ENCODE measurements at regions not wholly inside any gene's neighbourhood (a gene's known extent, or its start where the extent isn't known, plus 50 kb on each side); places are given as distances from the start of the nearest gene placed in this dataset.

DNA sequence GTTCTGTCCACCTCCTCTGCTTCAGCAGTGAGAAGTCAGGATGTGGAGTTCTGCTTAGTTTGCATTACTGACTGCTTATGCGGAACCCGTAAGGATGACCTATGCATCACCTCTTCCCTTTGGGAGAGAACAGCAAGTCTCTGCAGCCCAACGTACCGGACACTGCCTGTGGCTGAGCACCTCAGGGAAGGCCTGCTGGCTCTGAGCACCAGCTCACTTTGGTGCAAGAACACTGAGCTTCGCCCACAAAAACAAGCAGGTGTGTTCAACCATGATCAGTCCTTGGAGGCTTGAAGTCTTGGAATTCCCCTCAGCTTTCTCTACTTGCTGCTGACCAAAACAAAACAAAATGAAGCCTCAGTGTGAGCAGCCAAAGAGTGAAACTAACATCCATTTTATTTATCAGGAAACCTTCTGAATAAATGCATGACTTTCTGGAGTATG, 52.7 kb upstream of the NCK2 start:
- DNase-seq (ENCODE audit: low read depth in 2 of 2): no peak
- Histone ChIP-seq H3K4me3 (replicated peaks in 1 of 4; ENCODE audit: control extremely low read depth in 1 of 4, insufficient read depth in 1 of 4, low read depth in 3 of 4, low read length in 4 of 4) (no peak overlapping the region), H2AFZ (ENCODE audit: low read length) (no peak overlapping the region), H3K9ac (ENCODE audit: insufficient read depth, low read length) (no peak overlapping the region), H3K79me2 (ENCODE audit: control insufficient read depth, insufficient read depth, low read length) (no peaks in the 10 kb centered on the region), H3K4me2 (ENCODE audit: extremely low read depth, insufficient read depth, low read length) (no peak overlapping the region), H3K27me3 (ENCODE audit: control insufficient read depth, insufficient read depth, low read length) (no peaks in the 10 kb centered on the region), H4K20me1 (ENCODE audit: control insufficient read depth, extremely low read depth, insufficient read depth, low read length) (no peaks in the 10 kb centered on the region), H3K27ac (ENCODE audit: insufficient read depth, low read length) (no peak overlapping the region), H3K36me3 (ENCODE audit: control insufficient read depth, insufficient read depth, low read length) (no peaks in the 10 kb centered on the region), H3K4me1 (ENCODE audit: control insufficient read depth, extremely low read depth, insufficient read depth, low read length) (no peaks in the 10 kb centered on the region), H3K9me3 (ENCODE audit: control insufficient read depth, insufficient read depth, low read depth, low read length) (no peaks in the 10 kb centered on the region)
- no peak for TF ChIP-seq EZH2 (IDR thresholded peaks at IDR 0.05; ENCODE audit: low read length, missing control alignments)
- no peak for TF ChIP-seq CTCF (conservative IDR thresholded peaks at IDR 0.05 in 1 of 2, IDR thresholded peaks at IDR 0.05 in 1 of 2; ENCODE audit: low read depth in 1 of 2, low read length in 2 of 2)

DNA sequence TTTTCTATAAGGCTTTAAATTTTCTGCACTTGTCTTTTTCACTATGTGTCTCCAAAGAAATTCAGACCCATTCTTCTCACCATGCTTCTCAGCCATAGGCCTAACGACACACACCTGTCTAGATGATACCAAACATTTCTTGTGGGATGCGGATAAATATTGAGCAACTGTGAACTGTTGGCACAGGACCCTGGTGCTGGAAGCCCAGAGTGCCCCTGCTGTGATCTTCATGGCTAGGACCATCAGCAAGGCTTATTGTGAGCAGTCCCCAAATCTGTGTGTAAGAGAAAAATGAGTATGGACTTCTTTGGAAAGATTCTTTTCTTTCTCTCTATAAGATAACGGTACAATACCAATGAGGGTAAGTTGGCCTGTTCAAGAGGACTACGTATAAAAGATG, 54.1 kb upstream of the NCK2 start:
- H3K9ac ChIP-seq (ENCODE audit: insufficient read depth, low read length): no peak overlapping the region
- no peak overlapping the region for H3K27ac ChIP-seq (ENCODE audit: insufficient read depth, low read length)
- no peaks in the 10 kb centered on the region for H3K9me3 ChIP-seq (ENCODE audit: control insufficient read depth, insufficient read depth, low read depth, low read length)
- no peak for DNase-seq (ENCODE audit: low read depth in 2 of 2)
- no peak overlapping the region for H3K4me3 ChIP-seq (replicated peaks in 1 of 4; ENCODE audit: control extremely low read depth in 1 of 4, insufficient read depth in 1 of 4, low read depth in 3 of 4, low read length in 4 of 4)
- H3K27me3 ChIP-seq (ENCODE audit: control insufficient read depth, insufficient read depth, low read length): no peaks in the 10 kb centered on the region
- H4K20me1 ChIP-seq (ENCODE audit: control insufficient read depth, extremely low read depth, insufficient read depth, low read length): no peaks in the 10 kb centered on the region
- TF ChIP-seq CTCF (conservative IDR thresholded peaks at IDR 0.05 in 1 of 2, IDR thresholded peaks at IDR 0.05 in 1 of 2; ENCODE audit: low read depth in 1 of 2, low read length in 2 of 2): no peak
- TF ChIP-seq EZH2 (IDR thresholded peaks at IDR 0.05; ENCODE audit: low read length, missing control alignments): no peak
- no peak overlapping the region for H2AFZ ChIP-seq (ENCODE audit: low read length)
- H3K79me2 ChIP-seq (ENCODE audit: control insufficient read depth, insufficient read depth, low read length): no peaks in the 10 kb centered on the region
- no peaks in the 10 kb centered on the region for H3K4me1 ChIP-seq (ENCODE audit: control insufficient read depth, extremely low read depth, insufficient read depth, low read length)
- no peaks in the 10 kb centered on the region for H3K36me3 ChIP-seq (ENCODE audit: control insufficient read depth, insufficient read depth, low read length)
- no peak overlapping the region for H3K4me2 ChIP-seq (ENCODE audit: extremely low read depth, insufficient read depth, low read length)

DNA sequence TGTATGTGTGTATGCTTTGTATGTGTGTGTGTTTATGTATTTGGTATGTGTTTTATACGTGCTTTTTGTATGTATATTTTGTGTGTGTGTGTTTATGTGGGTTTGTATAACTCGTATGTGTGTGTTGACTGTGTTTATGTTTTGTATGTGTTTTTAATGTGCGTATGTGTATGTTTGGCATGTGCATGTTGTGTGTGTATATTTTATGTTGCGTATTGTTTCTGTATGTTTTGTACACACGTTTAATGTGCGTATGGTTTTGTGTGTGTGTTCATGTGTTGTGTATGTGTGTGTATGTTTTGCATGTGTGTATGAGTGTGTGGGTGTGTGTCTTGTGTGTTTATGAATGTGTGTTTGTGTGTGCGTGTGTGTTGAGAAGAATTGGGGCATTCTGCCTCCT, 55.2 kb upstream of the NCK2 start:
- TF ChIP-seq EZH2 (IDR thresholded peaks at IDR 0.05; ENCODE audit: low read length, missing control alignments) (no peak), CTCF (conservative IDR thresholded peaks at IDR 0.05 in 1 of 2, IDR thresholded peaks at IDR 0.05 in 1 of 2; ENCODE audit: low read depth in 1 of 2, low read length in 2 of 2) (no peak)
- H3K4me1 ChIP-seq (ENCODE audit: control insufficient read depth, extremely low read depth, insufficient read depth, low read length): no peaks in the 10 kb centered on the region

More for the DNA sequence above, 55.2 kb upstream of the NCK2 start:
- Histone ChIP-seq H2AFZ (ENCODE audit: low read length) (no peak overlapping the region), H4K20me1 (ENCODE audit: control insufficient read depth, extremely low read depth, insufficient read depth, low read length) (no peaks in the 10 kb centered on the region), H3K79me2 (ENCODE audit: control insufficient read depth, insufficient read depth, low read length) (no peaks in the 10 kb centered on the region), H3K9me3 (ENCODE audit: control insufficient read depth, insufficient read depth, low read depth, low read length) (no peaks in the 10 kb centered on the region), H3K4me3 (replicated peaks in 1 of 4; ENCODE audit: control extremely low read depth in 1 of 4, insufficient read depth in 1 of 4, low read depth in 3 of 4, low read length in 4 of 4) (no peak overlapping the region), H3K9ac (ENCODE audit: insufficient read depth, low read length) (no peak overlapping the region), H3K4me2 (ENCODE audit: extremely low read depth, insufficient read depth, low read length) (no peak overlapping the region), H3K27ac (ENCODE audit: insufficient read depth, low read length) (no peak overlapping the region), H3K36me3 (ENCODE audit: control insufficient read depth, insufficient read depth, low read length) (no peaks in the 10 kb centered on the region), H3K27me3 (ENCODE audit: control insufficient read depth, insufficient read depth, low read length) (no peaks in the 10 kb centered on the region)
- no peak for DNase-seq (ENCODE audit: low read depth in 2 of 2)
